Parathyroid adenoma (tissue), 2 donors: ENCODE measurements at regions not wholly inside any gene's neighbourhood (a gene's known extent, or its start where the extent isn't known, plus 50 kb on each side); places are given as distances from the start of the nearest gene placed in this dataset.
"Not testable (repeated sequence)": the region's sequence is repeated elsewhere in the genome, so short reads cannot be mapped to it uniquely, and the experiment has no call there.

Source experiments
- H2AFZ ChIP-seq: fragments of 300-600 bp; sonication (generic); one replicate; pipeline ENCODE4 v1.7.0; 2017; ENCODE audit warnings: antibody characterized with exemption, mild to moderate bottlenecking
- H3K27ac ChIP-seq: fragments of 300-600 bp; sonication (generic); one replicate; pipeline ENCODE4 v1.7.0; 2017
- H3K27me3 ChIP-seq: fragments of 300-600 bp; sonication (generic); one replicate; pipeline ENCODE4 v1.7.0; 2017; ENCODE audit warnings: low read length; ENCODE audit not compliant: control insufficient read depth, insufficient read depth
- H3K36me3 ChIP-seq: fragments of 300-600 bp; sonication (generic); one replicate; pipeline ENCODE4 v1.7.0; 2017; ENCODE audit warnings: low read length; ENCODE audit not compliant: control insufficient read depth, insufficient read depth
- H3K4me1 ChIP-seq: fragments of 300-600 bp; sonication (generic); one replicate; pipeline ENCODE4 v1.7.0; 2017; ENCODE audit warnings: control low read depth
- H3K4me2 ChIP-seq: fragments of 300-600 bp; sonication (generic); one replicate; pipeline ENCODE4 v1.7.0; 2017; ENCODE audit warnings: low read length
- H3K4me3 ChIP-seq: fragments of 300-600 bp; sonication (generic); one replicate; pipeline ENCODE4 v1.7.0; 2017; ENCODE audit warnings: low read depth, low read length
- H3K79me2 ChIP-seq: fragments of 300-600 bp; sonication (generic); one replicate; pipeline ENCODE4 v1.7.0; 2017; ENCODE audit warnings: control low read depth
- H3K9ac ChIP-seq: fragments of 300-600 bp; sonication (generic); one replicate; pipeline ENCODE4 v1.7.0; 2017; ENCODE audit warnings: mild to moderate bottlenecking
- H3K9me3 ChIP-seq: fragments of 300-600 bp; sonication (generic); one replicate; pipeline ENCODE4 v1.7.0; 2017; ENCODE audit warnings: low read length; ENCODE audit not compliant: control insufficient read depth
- CTCF ChIP-seq: fragments of 300-600 bp; sonication (generic); IDR thresholded peaks from one replicate; pipeline ENCODE4 v1.7.0; 2017; ENCODE audit warnings: antibody characterized with exemption, mild to moderate bottlenecking
- donor health status: primary hyperparathyroidism.

DNA sequence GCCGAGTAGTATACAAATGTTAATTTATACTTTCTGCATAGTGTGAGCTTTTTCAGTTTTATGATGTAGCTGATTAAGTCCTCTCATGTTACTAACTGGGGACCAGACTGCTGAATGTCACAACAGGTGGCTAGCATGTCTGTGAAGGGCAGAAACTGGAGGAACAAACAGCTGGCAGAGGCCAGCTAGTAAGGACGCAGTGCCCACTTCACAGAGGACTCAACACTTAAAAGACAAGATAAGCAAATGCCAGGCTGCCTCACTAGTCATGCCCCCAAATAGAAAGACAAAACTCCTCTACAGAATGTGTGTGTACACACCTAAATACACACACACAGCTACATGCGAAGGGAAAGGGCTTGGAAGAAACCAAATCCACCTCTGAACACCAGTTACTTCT, 73.8 kb upstream of the ZNF678 start:
- Histone ChIP-seq H2AFZ (no peak overlapping the region), H3K4me1 (no peaks in the 10 kb centered on the region), H3K27ac (no peak overlapping the region), H3K9me3 (no peaks in the 10 kb centered on the region), H3K9ac (no peak overlapping the region), H3K36me3 (no peaks in the 10 kb centered on the region), H3K27me3 (no peaks in the 10 kb centered on the region), H3K4me2 (no peak overlapping the region), H3K4me3 (no peak overlapping the region), H3K79me2 (no peaks in the 10 kb centered on the region)
- TF ChIP-seq CTCF, result no peak

- no peak overlapping the region for H3K4me3 ChIP-seq
- no peaks in the 10 kb centered on the region for H3K4me1 ChIP-seq
- H3K27ac ChIP-seq, result no peak overlapping the region
- H3K9me3 ChIP-seq, result no peaks in the 10 kb centered on the region
- no peak for TF ChIP-seq CTCF
- no peaks in the 10 kb centered on the region for H3K27me3 ChIP-seq
- no peak overlapping the region for H2AFZ ChIP-seq
- H3K9ac ChIP-seq, result no peak overlapping the region
- no peaks in the 10 kb centered on the region for H3K36me3 ChIP-seq
- no peaks in the 10 kb centered on the region for H3K79me2 ChIP-seq
- no peak overlapping the region for H3K4me2 ChIP-seq
Observed at GRCh38 chr1:227487606-227488005, 75.8 kb upstream of the ZNF678 start.

- Histone ChIP-seq H3K79me2 (no peaks in the 10 kb centered on the region), H3K4me1 (no peaks in the 10 kb centered on the region), H3K4me3 (no peak overlapping the region), H3K27ac (no peak overlapping the region), H3K36me3 (no peaks in the 10 kb centered on the region), H3K9me3 (no peaks in the 10 kb centered on the region), H3K9ac (no peak overlapping the region), H3K4me2 (no peak overlapping the region), H3K27me3 (no peaks in the 10 kb centered on the region), H2AFZ (no peak overlapping the region)
- no peak for TF ChIP-seq CTCF
Observed at GRCh38 chr1:227486559-227486958, 76.8 kb upstream of the ZNF678 start.

GRCh38 chr1:227482023-227482299, 81.4 kb upstream of the ZNF678 start:
- H3K27ac ChIP-seq, result no peak overlapping the region
- H3K9ac ChIP-seq, result no peak overlapping the region
- H3K9me3 ChIP-seq, result no peaks in the 10 kb centered on the region
- no peak for TF ChIP-seq CTCF
- H2AFZ ChIP-seq, result no peak overlapping the region
- no peaks in the 10 kb centered on the region for H3K4me1 ChIP-seq
- no peaks in the 10 kb centered on the region for H3K79me2 ChIP-seq
- H3K27me3 ChIP-seq, result no peaks in the 10 kb centered on the region
- no peak overlapping the region for H3K4me3 ChIP-seq
- H3K4me2 ChIP-seq, result no peak overlapping the region
- H3K36me3 ChIP-seq, result no peaks in the 10 kb centered on the region

GRCh38 chr1:227474072-227474471, 89.3 kb upstream of the ZNF678 start:
- H3K9me3 ChIP-seq, H3K4me2 ChIP-seq, H3K9ac ChIP-seq, H3K4me3 ChIP-seq, H3K27ac ChIP-seq, H3K27me3 ChIP-seq, H3K4me1 ChIP-seq, H2AFZ ChIP-seq, H3K36me3 ChIP-seq, H3K79me2 ChIP-seq: not testable (repeated sequence)
